Tibial nerve (tissue), 4 donors: ENCODE measurements at regions not wholly inside any gene's neighbourhood (a gene's known extent, or its start where the extent isn't known, plus 50 kb on each side); places are given as distances from the start of the nearest gene placed in this dataset.

Experiments used
- CTCF ChIP-seq, 5 experiments: fragments of 200-600 bp in 3 of 5; fragments of 450-650 bp in 2 of 5; sonication (generic) in 3 of 5; IDR thresholded peaks; one replicate each; pipeline ENCODE4 v1.5.1; 2016 to 2019; ENCODE audit warnings: antibody characterized with exemption in 5 of 5, mild to moderate bottlenecking in 3 of 5, moderate library complexity in 2 of 5
- EP300 ChIP-seq, 2 donors: sonication (generic); formaldehyde crosslinking; IDR thresholded peaks; one replicate each; pipeline ENCODE4 v1.6.1; 2017; ENCODE audit warnings: antibody characterized with exemption in 2 of 2, mild to moderate bottlenecking in 1 of 2
- POLR2A ChIP-seq, 2 donors: fragments of 450-650 bp; IDR thresholded peaks; one replicate each; pipeline ENCODE4 v1.6.1; 2017; ENCODE audit warnings: antibody characterized with exemption in 2 of 2, mild to moderate bottlenecking in 2 of 2, moderate library complexity in 2 of 2

DNA sequence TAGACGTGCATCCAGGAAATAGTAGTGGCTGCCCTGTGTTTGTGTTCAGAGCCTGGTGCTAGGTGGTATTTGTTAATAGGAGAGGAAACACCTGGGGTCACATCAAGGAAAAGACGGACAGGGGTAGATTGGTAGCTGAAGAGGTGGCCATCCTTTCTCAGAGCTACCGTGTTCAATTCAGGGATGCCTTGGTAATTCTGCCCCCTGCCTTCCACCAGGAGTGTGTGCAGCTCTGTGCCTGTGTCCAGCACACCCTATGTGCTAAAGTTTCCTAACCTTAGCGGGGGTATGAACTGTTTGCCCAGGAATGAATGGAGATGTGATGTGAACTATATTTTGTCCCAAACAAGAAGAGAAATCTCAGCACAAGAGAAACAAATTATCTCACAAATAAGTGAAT, 174.1 kb upstream of the MPHOSPH6 start:
- TF ChIP-seq CTCF (IDR thresholded peaks at IDR 0.05), result no peak
- no peak for TF ChIP-seq POLR2A (IDR thresholded peaks at IDR 0.05)
- TF ChIP-seq EP300 (IDR thresholded peaks at IDR 0.05), result no peak
